ENCODE measurements at regions not wholly inside any gene's neighbourhood (a gene's known extent, or its start where the extent isn't known, plus 50 kb on each side); places are given as distances from the start of the nearest gene placed in this dataset.
"Not testable (repeated sequence)": the region's sequence is repeated elsewhere in the genome, so short reads cannot be mapped to it uniquely, and the experiment has no call there.

- no peak for DNase-seq (ENCODE audit: low spot score)
These were observed 205.0 kb upstream of the AHR start for GRCh38 chr7:17093461-17093860.

- no peak for DNase-seq (ENCODE audit: low spot score)
These were observed 203.4 kb upstream of the AHR start for GRCh38 chr7:17094963-17095574.

DNA sequence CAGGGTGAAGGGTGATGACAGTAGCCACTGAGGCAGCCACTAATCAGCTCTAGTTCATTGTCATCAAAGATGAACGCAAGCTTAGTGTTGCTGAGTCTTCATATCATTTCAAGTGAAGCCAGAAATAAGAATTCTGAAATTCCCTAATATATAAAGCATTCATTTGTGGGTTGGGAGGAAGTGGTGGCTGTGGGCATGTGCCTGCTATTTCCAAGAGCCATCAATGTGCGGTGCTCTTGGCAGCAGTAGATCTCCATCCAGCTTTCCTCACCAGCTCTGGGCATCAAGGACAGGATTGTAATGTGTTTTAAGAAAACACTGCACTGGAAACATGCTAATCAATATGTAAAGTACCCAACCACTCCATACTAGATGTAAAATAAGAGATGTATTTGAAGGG lies 202.5 kb upstream of the AHR start:
- DNase-seq (ENCODE audit: low spot score): no peak

- DNase-seq (ENCODE audit: low spot score): no peak
These were observed 200.7 kb upstream of the AHR start for GRCh38 chr7:17097668-17098297.

GRCh38 chr7:17098515-17098914 lies 199.9 kb upstream of the AHR start:
- no peak for DNase-seq (ENCODE audit: low spot score)

- no peak for DNase-seq (ENCODE audit: low spot score)
These were observed 199.1 kb upstream of the AHR start for GRCh38 chr7:17099083-17099973.

- DNase-seq (ENCODE audit: low spot score): not testable (repeated sequence)
These were observed 198.4 kb upstream of the AHR start for GRCh38 chr7:17099974-17100509.

GRCh38 chr7:17101207-17101696 lies 197.2 kb upstream of the AHR start:
- no peak for DNase-seq (ENCODE audit: low spot score)

- no peak for DNase-seq (ENCODE audit: low spot score)
These were observed 195.3 kb upstream of the AHR start for GRCh38 chr7:17103170-17103569.

DNA sequence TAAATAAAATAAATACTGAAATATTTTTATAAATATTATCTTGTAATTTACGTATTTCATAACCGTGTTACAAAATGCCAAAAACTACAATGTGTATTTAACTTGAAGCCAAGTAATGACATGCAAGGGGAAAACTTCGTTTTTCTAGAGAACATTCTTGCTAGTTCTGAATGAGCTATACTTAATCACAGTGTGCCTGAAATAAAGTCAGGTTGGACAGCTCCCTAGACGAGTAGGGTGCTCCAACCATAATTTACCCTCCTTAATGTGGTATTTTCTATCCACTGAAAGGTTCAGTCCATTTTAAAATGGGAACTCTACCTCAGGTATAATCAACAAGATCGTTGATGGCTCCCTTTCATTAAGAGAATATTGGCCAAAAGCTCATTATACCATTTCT lies 194.5 kb upstream of the AHR start:
- no peak for DNase-seq (ENCODE audit: low spot score)

- no peak for DNase-seq (ENCODE audit: low spot score)
These were observed 194.0 kb upstream of the AHR start for GRCh38 chr7:17104419-17104818.

- DNase-seq (ENCODE audit: low spot score): no peak
These were observed 192.8 kb upstream of the AHR start for GRCh38 chr7:17105701-17106100.

DNA sequence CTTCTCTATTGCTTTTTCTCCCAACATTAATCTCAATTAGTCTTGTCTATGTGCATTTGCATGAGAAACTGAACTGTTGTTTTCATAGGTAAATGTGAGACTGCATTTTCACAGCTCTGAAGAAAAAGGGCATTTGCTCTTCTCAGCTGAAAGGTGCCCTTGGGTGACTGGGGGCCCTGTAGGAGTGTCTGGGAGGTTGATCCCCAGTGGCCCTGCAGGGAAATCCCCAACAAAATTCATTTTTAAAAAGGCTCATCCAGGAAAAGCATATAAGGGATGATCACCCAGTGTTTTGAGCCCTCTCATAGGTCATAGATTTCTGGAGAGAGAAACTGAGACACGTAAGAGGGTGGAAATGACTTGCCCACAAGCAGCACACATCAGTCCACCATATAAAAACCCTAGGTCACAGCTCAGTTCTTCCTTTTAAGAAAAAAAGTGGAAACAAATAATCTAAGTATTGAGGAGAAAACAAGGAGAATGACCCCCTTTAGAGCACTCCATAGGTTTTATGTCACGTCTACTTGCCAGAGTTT lies 190.3 kb upstream of the AHR start:
- no peak for DNase-seq (ENCODE audit: low spot score)

GRCh38 chr7:17109020-17109419 lies 189.4 kb upstream of the AHR start:
- no peak for DNase-seq (ENCODE audit: low spot score)

DNA sequence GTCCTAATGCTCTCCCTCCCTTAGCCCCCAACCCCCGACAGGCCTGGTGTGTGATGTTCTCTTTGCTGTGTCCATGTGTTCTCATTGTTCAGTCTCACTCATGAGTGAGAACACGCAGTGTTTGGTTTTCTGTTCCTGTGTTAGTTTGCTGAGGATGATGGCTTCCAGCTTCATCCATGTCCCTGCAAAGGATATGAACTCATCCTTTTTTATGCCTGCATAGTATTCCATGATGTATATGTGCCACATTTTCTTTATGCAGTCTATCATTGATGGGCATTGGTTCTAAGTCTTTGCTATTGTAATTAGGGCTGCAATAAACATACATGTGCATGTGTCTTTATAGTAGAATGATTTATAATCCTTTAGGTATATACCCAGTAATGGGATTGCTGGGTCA lies 184.7 kb upstream of the AHR start:
- not testable (repeated sequence) for DNase-seq (ENCODE audit: low spot score)

- no peak for DNase-seq (ENCODE audit: low spot score)
These were observed 180.0 kb upstream of the AHR start for GRCh38 chr7:17118412-17118811.

GRCh38 chr7:17120756-17121155 lies 177.7 kb upstream of the AHR start:
- no peak for DNase-seq (ENCODE audit: low spot score)

DNA sequence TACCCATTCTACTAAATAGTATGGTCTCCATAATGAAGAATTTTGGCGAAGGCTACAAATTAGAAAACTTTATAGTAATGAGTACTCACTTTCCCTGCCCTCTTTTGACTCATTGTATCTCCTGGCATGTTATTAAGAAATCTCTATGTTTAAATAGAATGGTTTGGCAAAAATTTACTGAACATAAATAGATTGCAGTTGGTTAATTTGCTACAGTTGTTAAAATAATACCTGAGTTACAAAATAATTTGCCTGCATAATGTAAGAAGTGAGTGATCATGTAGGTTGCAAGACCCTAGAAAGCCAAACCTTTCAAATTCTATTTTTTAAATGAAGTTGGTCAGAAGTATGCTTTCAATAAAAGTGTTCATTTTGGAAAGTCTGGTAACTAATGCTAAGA lies 176.8 kb upstream of the AHR start:
- DNase-seq (ENCODE audit: low spot score): no peak

GRCh38 chr7:17123020-17123419 lies 175.4 kb upstream of the AHR start:
- DNase-seq (ENCODE audit: low spot score): peak; percentile 21

- DNase-seq (ENCODE audit: low spot score): no peak
These were observed 171.8 kb upstream of the AHR start for GRCh38 chr7:17126413-17127268.

- DNase-seq (ENCODE audit: low spot score): no peak
These were observed 169.2 kb upstream of the AHR start for GRCh38 chr7:17129218-17129617.

Measured in hepatic stellate cell (primary cell).